ENCODE measurements at regions not wholly inside any gene's neighbourhood (a gene's known extent, or its start where the extent isn't known, plus 50 kb on each side); places are given as distances from the start of the nearest gene placed in this dataset.

DNA sequence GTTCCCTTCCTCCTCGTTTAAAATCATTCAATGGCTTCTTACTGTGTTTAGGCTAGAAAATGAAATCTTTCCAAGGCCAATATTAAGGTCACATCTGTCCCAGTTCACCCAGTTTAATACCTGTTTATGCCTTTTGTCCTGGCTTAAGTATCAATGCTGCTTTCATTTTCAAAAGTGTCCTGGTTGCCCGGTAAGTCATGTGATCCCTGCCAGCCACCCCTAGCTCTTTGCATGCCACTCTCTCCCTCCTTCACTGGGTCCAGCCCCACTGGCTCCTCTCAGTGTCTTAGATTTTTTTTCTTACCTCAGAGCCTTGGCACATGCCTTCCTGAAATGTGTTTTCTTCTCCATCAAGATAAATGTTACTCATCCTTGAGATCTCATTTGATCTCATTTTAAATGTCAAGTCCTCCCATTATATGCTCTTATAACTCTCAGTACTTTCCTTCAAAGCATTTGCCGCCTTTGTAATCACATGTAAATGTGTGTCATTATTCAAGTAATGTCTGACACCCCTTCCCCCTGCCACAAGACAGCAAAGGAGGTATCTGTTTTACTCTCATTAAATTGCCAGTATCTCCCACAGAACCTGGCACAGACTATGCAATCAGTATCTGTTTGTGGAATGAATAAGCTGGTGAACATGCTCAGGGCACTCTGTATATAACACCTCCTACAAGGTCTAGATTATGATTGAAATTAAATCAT, 472.5 kb upstream of the RPS6KA3 start:
- no peak overlapping the region for H3K27ac Mint-ChIP-seq
- no peak for ATAC-seq
- no peaks in the 10 kb centered on the region for H3K4me1 Mint-ChIP-seq (ENCODE audit: low read depth)
- no peak overlapping the region for H3K4me3 Mint-ChIP-seq
- H3K9me3 Mint-ChIP-seq (ENCODE audit: insufficient read depth) = no peaks in the 10 kb centered on the region
- POLR2A ChIA-PET = no interaction called here
- no peak for DNase-seq
- no peaks in the 10 kb centered on the region for H3K36me3 Mint-ChIP-seq (ENCODE audit: low read depth)
- CTCF ChIA-PET = no interaction called here
- H3K27me3 Mint-ChIP-seq (ENCODE audit: low read depth) = peaks cover 6% of the 10 kb centered on the region

DNA sequence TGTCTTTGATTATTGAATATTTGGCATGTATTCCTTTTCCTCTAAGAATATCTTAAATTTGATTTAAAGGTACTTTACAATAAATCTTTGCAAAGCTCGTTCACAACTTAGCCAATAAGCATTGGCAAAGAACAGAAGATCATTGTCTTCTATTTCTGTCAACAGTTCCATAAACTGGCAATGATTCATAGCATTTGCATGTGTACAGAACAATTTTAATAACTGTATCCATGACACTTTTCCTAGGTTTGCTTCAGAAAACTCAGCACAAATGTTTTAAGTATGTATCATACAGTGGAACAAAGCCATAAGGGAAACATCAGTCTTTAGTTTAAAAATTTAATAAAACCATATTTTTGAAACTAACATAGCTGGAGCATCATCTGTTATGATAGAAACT, 462.7 kb upstream of the RPS6KA3 start:
- DNase-seq (no peak), ATAC-seq (no peak)
- POLR2A ChIA-PET = no interaction called here
- CTCF ChIA-PET = interaction anchor here (0.8 kb wide), 1 partner anchor 751 kb away, joined by 3 read pairs; no protein-coding TSS in a partner anchor
- Mint-ChIP-seq H3K36me3 (ENCODE audit: low read depth) (no peaks in the 10 kb centered on the region), H3K4me1 (ENCODE audit: low read depth) (no peaks in the 10 kb centered on the region), H3K4me3 (no peak overlapping the region), H3K27me3 (ENCODE audit: low read depth) (peaks cover 3% of the 10 kb centered on the region), H3K27ac (no peak overlapping the region), H3K9me3 (ENCODE audit: insufficient read depth) (no peaks in the 10 kb centered on the region)

DNA sequence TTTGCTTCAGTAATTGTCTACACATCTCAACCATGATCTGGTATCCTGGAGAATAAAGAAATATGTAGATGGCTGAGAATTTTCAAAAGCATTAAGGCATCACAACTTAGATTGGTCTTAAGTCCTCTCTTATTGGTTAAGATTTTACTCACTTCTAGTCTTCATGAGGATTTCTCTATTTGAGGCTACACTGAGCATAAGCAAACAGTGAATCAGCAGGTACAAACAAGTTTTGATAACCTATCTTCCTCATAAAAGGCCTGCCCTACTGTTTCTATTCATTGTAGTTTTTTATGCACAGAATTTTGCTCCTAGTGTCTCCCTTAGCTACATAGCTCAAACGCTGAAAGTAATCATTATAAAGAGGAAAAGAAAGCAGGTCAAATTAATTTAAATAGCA, 460.7 kb upstream of the RPS6KA3 start:
- H3K9me3 Mint-ChIP-seq (ENCODE audit: insufficient read depth) = no peaks in the 10 kb centered on the region
- H3K36me3 Mint-ChIP-seq (ENCODE audit: low read depth) = no peaks in the 10 kb centered on the region
- DNase-seq (no peak), ATAC-seq (no peak)
- peaks cover 3% of the 10 kb centered on the region for H3K27me3 Mint-ChIP-seq (ENCODE audit: low read depth)
- ChIA-PET POLR2A (no interaction called here), CTCF (no interaction called here)
- no peak overlapping the region for H3K4me3 Mint-ChIP-seq
- H3K4me1 Mint-ChIP-seq (ENCODE audit: low read depth) = no peaks in the 10 kb centered on the region
- H3K27ac Mint-ChIP-seq = no peak overlapping the region

DNA sequence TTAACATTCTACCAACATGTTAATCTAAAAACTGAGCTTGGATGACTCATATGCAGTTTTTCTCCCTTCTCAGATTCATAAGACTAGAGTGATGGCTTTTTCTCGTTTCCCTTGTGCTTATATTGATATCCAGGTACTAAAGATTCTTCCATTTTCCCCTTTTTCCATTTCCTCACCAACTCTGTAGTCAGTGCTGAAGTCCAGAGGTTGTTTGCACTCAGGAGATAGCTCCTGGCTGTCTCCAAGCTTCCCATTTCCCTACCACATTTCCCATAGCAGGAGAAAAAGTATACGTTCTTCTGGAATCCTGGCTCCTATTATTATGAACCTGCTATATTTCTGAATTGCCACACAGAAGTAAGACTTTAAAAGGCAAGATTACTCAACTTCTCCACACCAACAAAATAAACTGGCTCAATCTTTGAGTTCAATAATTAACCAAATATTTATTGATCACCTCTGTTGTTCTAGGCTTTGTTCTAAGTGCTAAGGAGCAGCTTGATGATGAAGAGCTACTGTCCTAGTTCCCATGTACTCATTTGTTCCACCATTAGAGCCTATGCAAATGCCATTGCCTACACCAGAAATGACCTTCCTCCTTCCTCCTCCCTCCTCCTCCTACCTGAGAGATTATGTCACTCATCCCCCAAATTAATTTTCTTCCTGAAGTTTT, 454.4 kb upstream of the RPS6KA3 start:
- no peak for ATAC-seq
- H3K4me1 Mint-ChIP-seq (ENCODE audit: low read depth) = no peaks in the 10 kb centered on the region
- CTCF ChIA-PET = no interaction called here
- POLR2A ChIA-PET = no interaction called here
- no peaks in the 10 kb centered on the region for H3K9me3 Mint-ChIP-seq (ENCODE audit: insufficient read depth)
- no peak for DNase-seq
- H3K36me3 Mint-ChIP-seq (ENCODE audit: low read depth) = no peaks in the 10 kb centered on the region
- H3K4me3 Mint-ChIP-seq = no peak overlapping the region
- no peaks in the 10 kb centered on the region for H3K27me3 Mint-ChIP-seq (ENCODE audit: low read depth)
- no peak overlapping the region for H3K27ac Mint-ChIP-seq

DNA sequence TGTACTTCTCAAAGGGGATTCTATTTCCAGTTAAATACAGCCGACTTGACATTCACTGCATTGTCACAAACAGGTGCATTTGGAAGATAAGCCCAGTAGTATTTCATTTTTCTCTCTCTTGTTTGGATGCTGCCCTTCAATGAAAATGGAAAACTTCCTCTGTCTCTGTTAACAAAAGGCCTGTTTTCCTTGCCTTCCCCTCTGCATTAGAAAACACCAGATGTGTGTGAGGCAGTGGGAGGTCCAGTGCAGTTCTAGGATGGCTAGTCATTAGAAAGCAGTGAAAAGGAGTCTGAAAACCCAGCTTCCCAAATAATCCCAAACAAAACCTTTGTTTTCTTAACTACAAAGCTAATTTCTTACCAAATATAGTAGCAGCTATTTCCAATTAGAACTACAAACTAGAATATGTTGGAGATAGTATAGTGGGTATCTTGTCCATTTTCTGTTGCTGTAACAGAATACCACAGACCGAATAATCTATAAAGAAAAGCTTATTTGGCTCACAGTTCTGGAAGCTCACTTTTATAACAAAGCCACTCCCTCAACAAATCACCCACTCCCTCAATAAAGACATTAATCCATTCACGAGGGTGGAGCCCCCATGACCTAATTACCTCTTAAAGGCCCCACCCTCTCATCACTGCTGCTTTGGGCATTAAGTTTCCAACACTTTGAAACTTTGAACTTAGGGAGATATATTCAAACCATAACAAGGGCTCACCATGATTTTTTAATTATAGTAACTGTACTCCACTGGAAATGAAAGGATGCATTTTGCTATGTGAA, 452.1 kb upstream of the RPS6KA3 start:
- no peak for DNase-seq
- Mint-ChIP-seq H3K27me3 (ENCODE audit: low read depth) (no peaks in the 10 kb centered on the region), H3K4me1 (ENCODE audit: low read depth) (no peaks in the 10 kb centered on the region), H3K9me3 (ENCODE audit: insufficient read depth) (no peaks in the 10 kb centered on the region), H3K36me3 (ENCODE audit: low read depth) (no peaks in the 10 kb centered on the region), H3K4me3 (no peak overlapping the region), H3K27ac (no peak overlapping the region)
- CTCF ChIA-PET = no interaction called here
- POLR2A ChIA-PET = no interaction called here
- no peak for ATAC-seq

DNA sequence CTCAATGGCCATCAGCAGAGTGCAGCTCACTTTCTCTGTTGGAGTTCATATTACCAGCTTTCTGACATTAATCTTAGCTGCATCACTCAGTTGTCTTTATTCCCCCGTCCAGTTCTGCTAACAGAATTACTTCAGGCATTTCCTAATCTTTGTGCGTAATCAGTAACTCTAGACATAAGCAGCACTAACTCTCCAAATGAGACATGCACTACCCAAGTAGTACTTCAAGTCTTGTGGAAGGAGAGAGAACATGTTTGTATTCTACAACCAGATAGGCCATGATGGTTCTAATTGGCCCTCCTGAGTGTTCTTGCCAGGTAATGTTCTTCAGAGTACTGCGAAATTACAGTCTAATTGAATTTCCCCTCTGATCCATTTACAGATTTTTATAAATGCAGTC, 448.5 kb upstream of the RPS6KA3 start:
- no peaks in the 10 kb centered on the region for H3K36me3 Mint-ChIP-seq (ENCODE audit: low read depth)
- POLR2A ChIA-PET = no interaction called here
- H3K4me3 Mint-ChIP-seq = no peak overlapping the region
- CTCF ChIA-PET = no interaction called here
- ATAC-seq = no peak
- DNase-seq = no peak
- H3K4me1 Mint-ChIP-seq (ENCODE audit: low read depth) = no peaks in the 10 kb centered on the region
- H3K27me3 Mint-ChIP-seq (ENCODE audit: low read depth) = no peaks in the 10 kb centered on the region
- no peaks in the 10 kb centered on the region for H3K9me3 Mint-ChIP-seq (ENCODE audit: insufficient read depth)
- H3K27ac Mint-ChIP-seq = no peak overlapping the region

DNA sequence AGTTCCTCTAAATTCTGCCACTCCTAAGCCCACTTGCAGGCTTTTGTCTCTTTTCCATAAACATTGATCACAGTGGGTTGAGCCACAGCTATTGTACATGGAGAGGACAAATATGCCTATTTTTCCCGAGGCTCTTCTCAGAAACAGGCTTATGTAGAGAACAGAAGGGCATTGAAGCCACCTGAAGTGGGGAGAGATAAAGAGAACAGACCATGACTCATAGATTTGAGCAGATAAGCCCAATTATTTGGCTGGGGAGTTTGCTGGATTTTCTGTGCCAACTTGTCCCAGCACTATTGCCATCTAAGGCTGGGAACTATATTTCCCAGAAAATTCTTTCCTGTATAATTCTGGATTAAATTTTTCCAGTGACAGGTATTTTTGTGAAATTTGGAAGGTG, 446.1 kb upstream of the RPS6KA3 start:
- ChIA-PET POLR2A (no interaction called here), CTCF (no interaction called here)
- Mint-ChIP-seq H3K27ac (no peak overlapping the region), H3K27me3 (ENCODE audit: low read depth) (no peaks in the 10 kb centered on the region), H3K9me3 (ENCODE audit: insufficient read depth) (no peaks in the 10 kb centered on the region), H3K4me1 (ENCODE audit: low read depth) (no peaks in the 10 kb centered on the region), H3K4me3 (no peak overlapping the region), H3K36me3 (ENCODE audit: low read depth) (no peaks in the 10 kb centered on the region)
- DNase-seq (no peak), ATAC-seq (no peak)

DNA sequence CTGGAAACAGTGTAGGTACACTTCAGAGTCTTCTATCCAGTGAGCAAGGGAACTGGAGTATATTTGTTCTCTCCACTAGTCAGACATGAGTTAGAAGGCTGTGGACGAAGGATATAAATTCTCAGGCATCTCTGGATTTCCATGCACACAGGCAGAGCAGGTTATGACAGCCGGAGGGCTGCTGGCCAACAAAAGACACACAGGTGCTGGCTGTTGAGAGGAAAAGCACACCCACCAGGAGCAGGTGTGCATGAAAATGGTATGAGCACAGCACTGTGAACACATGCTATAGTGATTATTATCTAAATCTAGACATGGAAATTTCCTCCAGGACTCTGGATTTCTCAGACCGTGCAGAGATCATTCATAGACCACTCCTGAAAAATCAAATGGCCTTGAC, 444.7 kb upstream of the RPS6KA3 start:
- ATAC-seq (no peak), DNase-seq (no peak)
- Mint-ChIP-seq H3K36me3 (ENCODE audit: low read depth) (no peaks in the 10 kb centered on the region), H3K9me3 (ENCODE audit: insufficient read depth) (no peaks in the 10 kb centered on the region), H3K27me3 (ENCODE audit: low read depth) (no peaks in the 10 kb centered on the region), H3K27ac (no peak overlapping the region), H3K4me3 (no peak overlapping the region), H3K4me1 (ENCODE audit: low read depth) (no peaks in the 10 kb centered on the region)
- ChIA-PET POLR2A (no interaction called here), CTCF (no interaction called here)

DNA sequence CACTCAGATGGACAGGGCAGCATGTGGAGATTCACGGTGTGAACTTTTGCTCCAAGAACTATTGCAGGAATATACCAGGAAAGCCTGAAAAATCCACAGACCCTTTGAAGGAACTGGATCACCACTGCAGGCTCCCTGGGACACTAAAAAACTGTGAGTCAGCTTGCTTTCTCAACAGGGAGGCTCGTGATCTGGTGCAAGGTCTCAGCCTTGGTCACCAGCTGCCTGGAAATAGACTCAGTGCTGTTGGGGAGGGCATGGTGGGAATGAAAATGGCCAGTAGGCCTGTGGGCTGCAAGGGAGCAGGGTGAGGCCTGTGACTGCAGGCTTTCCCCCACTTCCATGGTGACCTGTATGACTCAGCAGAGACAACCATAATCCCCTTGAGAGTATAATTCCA, 426.4 kb upstream of the RPS6KA3 start:
- Mint-ChIP-seq H3K36me3 (ENCODE audit: low read depth) (no peaks in the 10 kb centered on the region), H3K27me3 (ENCODE audit: low read depth) (no peaks in the 10 kb centered on the region), H3K27ac (no peak overlapping the region), H3K4me3 (no peak overlapping the region), H3K9me3 (ENCODE audit: insufficient read depth) (no peaks in the 10 kb centered on the region), H3K4me1 (ENCODE audit: low read depth) (no peaks in the 10 kb centered on the region)
- no peak for ATAC-seq
- no peak for DNase-seq
- POLR2A ChIA-PET = no interaction called here
- CTCF ChIA-PET = no interaction called here

DNA sequence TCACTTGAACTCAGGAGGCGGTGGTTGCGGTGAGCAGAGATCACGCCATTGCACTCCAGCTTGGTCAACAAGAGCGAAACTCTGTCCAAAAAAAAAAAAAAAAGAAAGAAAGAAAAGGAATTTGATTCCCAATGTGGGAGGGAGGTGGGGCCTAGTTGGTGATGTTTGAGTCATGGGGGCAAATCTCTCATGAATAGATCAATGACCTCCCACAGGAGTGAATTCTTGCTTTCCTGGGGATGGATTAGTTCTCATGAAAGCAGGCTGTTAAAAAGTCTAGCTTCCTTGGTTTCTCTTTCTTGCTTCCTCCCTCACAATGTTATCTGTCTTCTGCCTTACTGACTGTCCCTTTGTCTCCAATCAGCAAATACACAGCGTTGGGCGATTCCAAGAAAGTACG, 419.5 kb upstream of the RPS6KA3 start:
- Mint-ChIP-seq H3K27me3 (ENCODE audit: low read depth) (peaks cover 5% of the 10 kb centered on the region), H3K36me3 (ENCODE audit: low read depth) (no peaks in the 10 kb centered on the region), H3K4me1 (ENCODE audit: low read depth) (no peaks in the 10 kb centered on the region), H3K4me3 (no peak overlapping the region), H3K9me3 (ENCODE audit: insufficient read depth) (no peaks in the 10 kb centered on the region), H3K27ac (no peak overlapping the region)
- ChIA-PET CTCF (no interaction called here), POLR2A (no interaction called here)
- no peak for DNase-seq
- no peak for ATAC-seq

DNA sequence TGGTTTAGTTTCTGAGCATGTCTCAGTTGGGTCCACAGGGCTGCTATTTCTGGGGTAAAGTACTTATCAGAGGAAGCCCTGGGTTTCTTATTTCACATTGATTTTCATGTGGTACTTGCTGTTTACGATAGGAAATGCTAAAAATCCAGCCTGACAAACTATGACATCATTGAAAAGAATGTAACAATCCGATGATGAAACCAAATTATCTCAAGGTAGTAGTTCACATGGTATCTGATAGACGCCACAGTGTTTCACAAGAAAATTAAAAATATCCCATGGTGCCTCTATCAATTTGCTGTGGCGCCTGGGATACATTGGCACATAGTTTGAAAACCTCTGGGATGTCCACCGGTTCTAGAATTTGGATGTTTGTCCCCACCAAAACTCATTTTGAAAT, 418.9 kb upstream of the RPS6KA3 start:
- DNase-seq (no peak), ATAC-seq (no peak)
- CTCF ChIA-PET = no interaction called here
- Mint-ChIP-seq H3K9me3 (ENCODE audit: insufficient read depth) (no peaks in the 10 kb centered on the region), H3K36me3 (ENCODE audit: low read depth) (no peaks in the 10 kb centered on the region), H3K27ac (no peak overlapping the region), H3K27me3 (ENCODE audit: low read depth) (peaks cover 5% of the 10 kb centered on the region), H3K4me3 (no peak overlapping the region), H3K4me1 (ENCODE audit: low read depth) (no peaks in the 10 kb centered on the region)
- POLR2A ChIA-PET = no interaction called here

DNA sequence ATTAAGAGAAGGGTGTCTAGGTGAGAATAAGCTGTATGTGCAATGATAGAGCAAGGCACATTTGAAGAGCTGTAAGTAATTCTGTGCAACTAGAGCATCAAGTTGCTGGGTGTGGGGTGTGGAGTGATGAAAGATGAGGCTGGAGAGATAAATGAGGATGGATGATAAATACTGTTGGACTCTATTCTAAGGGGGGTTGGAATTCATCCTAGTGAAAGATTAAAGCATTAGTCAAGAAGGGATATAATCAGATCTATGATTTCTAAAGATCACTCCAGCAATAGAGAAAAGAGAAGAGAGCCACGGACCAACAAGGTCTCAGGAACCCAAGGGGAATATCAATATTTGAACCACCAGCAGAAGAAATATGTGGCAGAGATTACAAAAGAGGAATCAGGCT, 415.0 kb upstream of the RPS6KA3 start:
- Mint-ChIP-seq H3K36me3 (ENCODE audit: low read depth) (no peaks in the 10 kb centered on the region), H3K4me3 (no peak overlapping the region), H3K9me3 (ENCODE audit: insufficient read depth) (no peaks in the 10 kb centered on the region), H3K27ac (no peak overlapping the region), H3K27me3 (ENCODE audit: low read depth) (peaks cover 5% of the 10 kb centered on the region), H3K4me1 (ENCODE audit: low read depth) (no peaks in the 10 kb centered on the region)
- ATAC-seq (no peak), DNase-seq (no peak)
- CTCF ChIA-PET = no interaction called here
- POLR2A ChIA-PET = no interaction called here

All from activated CD8-positive, alpha-beta T cell treated with anti-CD3 and anti-CD28 coated beads, Interleukin-2, amount 10 ng/mL, durations not matched to agents 7 days and 5 days (primary cell).